ENCODE measurements at regions not wholly inside any gene's neighbourhood (a gene's known extent, or its start where the extent isn't known, plus 50 kb on each side); places are given as distances from the start of the nearest gene placed in this dataset.

- TF ChIP-seq, protein P1, sequence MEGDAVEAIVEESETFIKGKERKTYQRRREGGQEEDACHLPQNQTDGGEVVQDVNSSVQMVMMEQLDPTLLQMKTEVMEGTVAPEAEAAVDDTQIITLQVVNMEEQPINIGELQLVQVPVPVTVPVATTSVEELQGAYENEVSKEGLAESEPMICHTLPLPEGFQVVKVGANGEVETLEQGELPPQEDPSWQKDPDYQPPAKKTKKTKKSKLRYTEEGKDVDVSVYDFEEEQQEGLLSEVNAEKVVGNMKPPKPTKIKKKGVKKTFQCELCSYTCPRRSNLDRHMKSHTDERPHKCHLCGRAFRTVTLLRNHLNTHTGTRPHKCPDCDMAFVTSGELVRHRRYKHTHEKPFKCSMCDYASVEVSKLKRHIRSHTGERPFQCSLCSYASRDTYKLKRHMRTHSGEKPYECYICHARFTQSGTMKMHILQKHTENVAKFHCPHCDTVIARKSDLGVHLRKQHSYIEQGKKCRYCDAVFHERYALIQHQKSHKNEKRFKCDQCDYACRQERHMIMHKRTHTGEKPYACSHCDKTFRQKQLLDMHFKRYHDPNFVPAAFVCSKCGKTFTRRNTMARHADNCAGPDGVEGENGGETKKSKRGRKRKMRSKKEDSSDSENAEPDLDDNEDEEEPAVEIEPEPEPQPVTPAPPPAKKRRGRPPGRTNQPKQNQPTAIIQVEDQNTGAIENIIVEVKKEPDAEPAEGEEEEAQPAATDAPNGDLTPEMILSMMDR (IDR thresholded peaks at IDR 0.05), result no peak
- TF ChIP-seq POLR2A (IDR thresholded peaks at IDR 0.05), result no peak
- TF ChIP-seq POLR2AphosphoS5 (IDR thresholded peaks at IDR 0.05), result no peak
Measured at GRCh38 chr6:22748681-22749080, 179.3 kb downstream of the HDGFL1 start.

All from transverse colon (tissue), 4 donors.